ENCODE measurements at regions not wholly inside any gene's neighbourhood (a gene's known extent, or its start where the extent isn't known, plus 50 kb on each side); places are given as distances from the start of the nearest gene placed in this dataset.

DNA sequence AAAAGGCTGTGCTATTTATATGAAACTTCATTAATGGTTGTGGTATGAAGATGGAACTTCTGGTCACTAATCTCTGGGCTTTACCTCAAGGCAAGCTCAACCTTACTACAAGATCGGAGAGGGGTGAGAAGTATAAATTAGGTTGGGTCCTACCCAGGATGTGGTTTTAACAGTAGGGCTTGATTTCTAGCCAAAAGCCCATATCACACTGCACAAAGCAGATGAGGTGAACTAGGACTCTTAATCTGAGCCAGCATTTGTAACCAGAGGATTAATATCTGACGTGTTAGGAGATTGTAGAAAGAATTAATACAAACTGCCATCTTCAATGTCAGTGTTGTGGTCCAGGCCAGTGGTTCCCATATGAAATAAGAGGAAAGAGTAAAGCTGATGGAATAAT, 86.4 kb upstream of the RGPD4 start:
- no TSS peak for BruUV-seq (replicated peaks)
- Mint-ChIP-seq H3K9me3 (ENCODE audit: unreplicated experiment) (no peaks in the 10 kb centered on the region), H3K36me3 (ENCODE audit: insufficient read depth, unreplicated experiment) (no peaks in the 10 kb centered on the region)

DNA sequence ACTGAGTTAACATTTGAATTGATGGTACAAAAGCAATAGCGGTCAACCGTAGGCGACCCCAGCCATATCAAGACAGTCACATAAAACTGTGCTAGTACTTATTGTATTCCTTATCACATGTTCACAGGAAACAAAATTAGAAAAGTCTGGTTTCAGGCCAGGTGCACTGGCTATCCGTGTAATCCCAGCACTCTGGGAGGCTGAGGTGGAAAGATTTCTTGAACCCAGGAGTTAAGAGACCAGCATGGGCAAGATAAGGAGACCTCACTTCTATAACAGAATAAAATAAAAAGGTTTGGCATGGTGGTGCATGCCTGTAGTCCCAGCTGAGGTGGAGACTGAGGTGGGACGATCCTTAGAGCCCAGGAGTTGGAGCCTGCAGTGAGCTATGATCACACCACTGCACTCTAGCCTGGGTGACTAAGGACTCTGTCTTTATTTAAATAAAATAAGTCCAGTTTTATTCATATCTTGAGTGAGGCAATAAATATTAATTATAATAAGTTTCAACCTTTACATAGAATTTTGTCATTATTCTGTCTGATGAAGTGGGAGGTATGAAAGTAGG, 84.1 kb upstream of the RGPD4 start:
- intact Hi-C loops (cut with micrococcal nuclease; ENCODE audit: unreplicated experiment): no loop called here
- H3K36me3 Mint-ChIP-seq (ENCODE audit: insufficient read depth, unreplicated experiment): no peaks in the 10 kb centered on the region

More for the DNA sequence above, 86.4 kb upstream of the RGPD4 start:
- DNase-seq: no peak
- Histone ChIP-seq H3K9me3 (no peaks in the 10 kb centered on the region), H3K4me1 (no peaks in the 10 kb centered on the region), H3K36me3 (ENCODE audit: control insufficient read depth, insufficient read depth, low read length) (no peaks in the 10 kb centered on the region), H3K27me3 (replicated peaks; ENCODE audit: control insufficient read depth, insufficient read depth, low read length) (no peaks in the 10 kb centered on the region), H3K4me3 (ENCODE audit: low read depth, low read length) (no peak overlapping the region)
- TF ChIP-seq, protein P1, sequence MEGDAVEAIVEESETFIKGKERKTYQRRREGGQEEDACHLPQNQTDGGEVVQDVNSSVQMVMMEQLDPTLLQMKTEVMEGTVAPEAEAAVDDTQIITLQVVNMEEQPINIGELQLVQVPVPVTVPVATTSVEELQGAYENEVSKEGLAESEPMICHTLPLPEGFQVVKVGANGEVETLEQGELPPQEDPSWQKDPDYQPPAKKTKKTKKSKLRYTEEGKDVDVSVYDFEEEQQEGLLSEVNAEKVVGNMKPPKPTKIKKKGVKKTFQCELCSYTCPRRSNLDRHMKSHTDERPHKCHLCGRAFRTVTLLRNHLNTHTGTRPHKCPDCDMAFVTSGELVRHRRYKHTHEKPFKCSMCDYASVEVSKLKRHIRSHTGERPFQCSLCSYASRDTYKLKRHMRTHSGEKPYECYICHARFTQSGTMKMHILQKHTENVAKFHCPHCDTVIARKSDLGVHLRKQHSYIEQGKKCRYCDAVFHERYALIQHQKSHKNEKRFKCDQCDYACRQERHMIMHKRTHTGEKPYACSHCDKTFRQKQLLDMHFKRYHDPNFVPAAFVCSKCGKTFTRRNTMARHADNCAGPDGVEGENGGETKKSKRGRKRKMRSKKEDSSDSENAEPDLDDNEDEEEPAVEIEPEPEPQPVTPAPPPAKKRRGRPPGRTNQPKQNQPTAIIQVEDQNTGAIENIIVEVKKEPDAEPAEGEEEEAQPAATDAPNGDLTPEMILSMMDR (IDR thresholded peaks at IDR 0.05; ENCODE audit: insufficient read depth in 1 of 2, low read depth in 1 of 2, low read length in 1 of 2, severe bottlenecking in 1 of 2, unreplicated experiment in 1 of 2): no peak
- H3K27me3 Mint-ChIP-seq (ENCODE audit: insufficient read depth, unreplicated experiment): peaks cover 6% of the 10 kb centered on the region
- POLR2A ChIA-PET: no interaction called here
- no peaks in the 10 kb centered on the region for H3K4me1 Mint-ChIP-seq (ENCODE audit: low read depth, unreplicated experiment)
- H3K4me3 Mint-ChIP-seq (ENCODE audit: unreplicated experiment): no peak overlapping the region
- CTCF ChIA-PET: no interaction called here
- intact Hi-C loops (cut with micrococcal nuclease; ENCODE audit: unreplicated experiment): no loop called here
- H3K27ac Mint-ChIP-seq (ENCODE audit: unreplicated experiment): no peak overlapping the region

DNA sequence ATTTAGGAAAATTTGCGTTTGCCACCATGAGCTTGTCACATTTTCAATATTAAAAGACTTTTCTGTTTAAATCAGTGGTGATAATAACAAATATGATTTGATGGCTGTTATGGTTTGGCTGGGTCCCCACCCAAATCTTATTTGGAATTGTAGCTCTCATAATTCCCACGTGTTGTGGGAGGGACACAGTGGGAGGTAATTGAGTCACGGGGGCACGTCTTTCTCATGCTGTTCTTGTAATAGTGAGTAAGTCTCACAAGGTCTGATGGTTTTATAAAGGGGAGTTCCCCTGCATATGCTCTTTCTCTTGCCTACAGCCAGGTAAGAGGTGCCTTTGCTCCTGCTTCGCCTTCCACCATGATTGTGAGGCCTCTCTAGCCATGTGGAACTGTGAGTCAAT, 83.4 kb upstream of the RGPD4 start:
- H3K36me3 ChIP-seq (ENCODE audit: control insufficient read depth, insufficient read depth, low read length): no peaks in the 10 kb centered on the region
- Mint-ChIP-seq H3K27ac (ENCODE audit: unreplicated experiment) (no peak overlapping the region), H3K4me1 (ENCODE audit: low read depth, unreplicated experiment) (no peaks in the 10 kb centered on the region), H3K27me3 (ENCODE audit: insufficient read depth, unreplicated experiment) (peaks cover 6% of the 10 kb centered on the region), H3K4me3 (ENCODE audit: unreplicated experiment) (no peak overlapping the region), H3K36me3 (ENCODE audit: insufficient read depth, unreplicated experiment) (no peaks in the 10 kb centered on the region), H3K9me3 (ENCODE audit: unreplicated experiment) (no peaks in the 10 kb centered on the region)
- H3K4me1 ChIP-seq: no peaks in the 10 kb centered on the region
- ChIA-PET CTCF (no interaction called here), POLR2A (no interaction called here)
- no peak for DNase-seq
- H3K9me3 ChIP-seq: no peaks in the 10 kb centered on the region
- TF ChIP-seq, protein P1 (IDR thresholded peaks at IDR 0.05; ENCODE audit: insufficient read depth in 1 of 2, low read depth in 1 of 2, low read length in 1 of 2, severe bottlenecking in 1 of 2, unreplicated experiment in 1 of 2): no peak
- no TSS peak for BruUV-seq (replicated peaks)
- no peak overlapping the region for H3K4me3 ChIP-seq (ENCODE audit: low read depth, low read length)
- H3K27me3 ChIP-seq (replicated peaks; ENCODE audit: control insufficient read depth, insufficient read depth, low read length): no peaks in the 10 kb centered on the region
- intact Hi-C loops (cut with micrococcal nuclease; ENCODE audit: unreplicated experiment): no loop called here

More for the DNA sequence above, 84.1 kb upstream of the RGPD4 start:
- Histone ChIP-seq H3K27me3 (replicated peaks; ENCODE audit: control insufficient read depth, insufficient read depth, low read length) (no peaks in the 10 kb centered on the region), H3K36me3 (ENCODE audit: control insufficient read depth, insufficient read depth, low read length) (no peaks in the 10 kb centered on the region), H3K4me1 (no peaks in the 10 kb centered on the region), H3K4me3 (ENCODE audit: low read depth, low read length) (no peak overlapping the region), H3K9me3 (no peaks in the 10 kb centered on the region)
- Mint-ChIP-seq H3K9me3 (ENCODE audit: unreplicated experiment) (no peaks in the 10 kb centered on the region), H3K27me3 (ENCODE audit: insufficient read depth, unreplicated experiment) (peaks cover 6% of the 10 kb centered on the region), H3K4me3 (ENCODE audit: unreplicated experiment) (no peak overlapping the region), H3K4me1 (ENCODE audit: low read depth, unreplicated experiment) (no peaks in the 10 kb centered on the region), H3K27ac (ENCODE audit: unreplicated experiment) (no peak overlapping the region)
- ChIA-PET CTCF (no interaction called here), POLR2A (no interaction called here)
- no peak for DNase-seq
- BruUV-seq (replicated peaks): no TSS peak
- TF ChIP-seq, protein P1 (IDR thresholded peaks at IDR 0.05; ENCODE audit: insufficient read depth in 1 of 2, low read depth in 1 of 2, low read length in 1 of 2, severe bottlenecking in 1 of 2, unreplicated experiment in 1 of 2): no peak
